NCI-H69 (cell line): ENCODE measurements at regions not wholly inside any gene's neighbourhood (a gene's known extent, or its start where the extent isn't known, plus 50 kb on each side); places are given as distances from the start of the nearest gene placed in this dataset.

Experiments used
- DNase-seq: peaks from one replicate; lab custom pipeline; 2025; lab: John Stamatoyannopoulos, UW

GRCh38 chr14:96143906-96144305 lies 60.7 kb upstream of the BDKRB2 start:
- DNase-seq = no peak

- DNase-seq = no peak
These were observed 59.3 kb upstream of the BDKRB2 start for GRCh38 chr14:96145116-96145864.

GRCh38 chr14:96146131-96146771 lies 58.4 kb upstream of the BDKRB2 start:
- DNase-seq = peak; percentile 97

GRCh38 chr14:96148631-96149030 lies 56.0 kb upstream of the BDKRB2 start:
- DNase-seq = peak; percentile 56

- peak; percentile 53 for DNase-seq
These were observed 55.5 kb upstream of the BDKRB2 start for GRCh38 chr14:96149131-96149530.

GRCh38 chr14:96150214-96150613 lies 54.4 kb upstream of the BDKRB2 start:
- no peak for DNase-seq

GRCh38 chr14:96151242-96151641 lies 53.4 kb upstream of the BDKRB2 start:
- DNase-seq = no peak

- DNase-seq = no peak
These were observed 51.6 kb upstream of the BDKRB2 start for GRCh38 chr14:96153003-96153402.
